ENCODE measurements at regions not wholly inside any gene's neighbourhood (a gene's known extent, or its start where the extent isn't known, plus 50 kb on each side); places are given as distances from the start of the nearest gene placed in this dataset.

- Histone ChIP-seq H3K9ac (ENCODE audit: low read depth, low read length) (no peak overlapping the region), H3K9me3 (ENCODE audit: control insufficient read depth, insufficient read depth, low read length) (no peaks in the 10 kb centered on the region), H3K4me3 (ENCODE audit: low read depth, low read length) (no peak overlapping the region)
Measured at GRCh38 chr15:70469651-70470555, 293.5 kb downstream of the UACA start.

DNA sequence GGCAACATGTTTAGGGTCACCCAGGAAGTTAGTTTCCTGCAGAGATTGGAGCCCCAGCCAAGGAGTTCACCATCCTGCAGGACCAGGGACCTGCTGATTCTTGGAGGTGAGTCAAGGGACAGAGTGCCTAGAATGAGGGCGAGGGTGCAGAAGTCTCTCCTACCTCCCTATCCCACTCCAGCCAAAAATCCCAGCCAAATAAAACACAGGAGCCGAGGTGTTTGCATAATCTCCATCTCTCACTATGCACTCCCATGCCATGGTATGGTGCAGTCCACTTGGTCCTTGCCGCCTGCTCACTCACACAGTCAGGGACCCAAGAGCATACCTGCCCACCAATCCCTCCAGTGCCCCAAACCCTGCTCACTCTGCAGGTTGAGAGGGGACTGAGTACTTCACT, 294.2 kb downstream of the UACA start:
- Histone ChIP-seq H3K27me3 (ENCODE audit: control insufficient read depth, insufficient read depth, low read length) (no peaks in the 10 kb centered on the region; the same call in none of the 2 replicates), H3K4me3 (ENCODE audit: low read depth, low read length) (no peak overlapping the region), H3K4me1 (ENCODE audit: control insufficient read depth, insufficient read depth, low read length) (no peaks in the 10 kb centered on the region), H3K27ac (ENCODE audit: low read depth, low read length) (no peak overlapping the region), H3K9ac (ENCODE audit: low read depth, low read length) (no peak overlapping the region), H3K9me3 (ENCODE audit: control insufficient read depth, insufficient read depth, low read length) (no peaks in the 10 kb centered on the region), H3K36me3 (ENCODE audit: control insufficient read depth, insufficient read depth, low read length) (no peaks in the 10 kb centered on the region)

More at GRCh38 chr15:70469651-70470555, 293.5 kb downstream of the UACA start:
- H3K36me3 ChIP-seq (ENCODE audit: control insufficient read depth, insufficient read depth, low read length), result no peaks in the 10 kb centered on the region
- H3K27me3 ChIP-seq (ENCODE audit: control insufficient read depth, insufficient read depth, low read length), result no peaks in the 10 kb centered on the region; the same call in none of the 2 replicates
- no peak overlapping the region for H3K27ac ChIP-seq (ENCODE audit: low read depth, low read length)
- H3K4me1 ChIP-seq (ENCODE audit: control insufficient read depth, insufficient read depth, low read length), result no peaks in the 10 kb centered on the region

GRCh38 chr15:70466895-70467529, 296.3 kb downstream of the UACA start:
- Histone ChIP-seq H3K36me3 (ENCODE audit: control insufficient read depth, insufficient read depth, low read length) (no peaks in the 10 kb centered on the region), H3K4me1 (ENCODE audit: control insufficient read depth, insufficient read depth, low read length) (no peaks in the 10 kb centered on the region), H3K27me3 (ENCODE audit: control insufficient read depth, insufficient read depth, low read length) (no peaks in the 10 kb centered on the region; the same call in none of the 2 replicates), H3K4me3 (ENCODE audit: low read depth, low read length) (no peak overlapping the region), H3K27ac (ENCODE audit: low read depth, low read length) (no peak overlapping the region), H3K9me3 (ENCODE audit: control insufficient read depth, insufficient read depth, low read length) (no peaks in the 10 kb centered on the region), H3K9ac (ENCODE audit: low read depth, low read length) (no peak overlapping the region)

GRCh38 chr15:70466305-70466704, 297.1 kb downstream of the UACA start:
- H3K9me3 ChIP-seq (ENCODE audit: control insufficient read depth, insufficient read depth, low read length), result no peaks in the 10 kb centered on the region
- H3K4me1 ChIP-seq (ENCODE audit: control insufficient read depth, insufficient read depth, low read length), result no peaks in the 10 kb centered on the region
- H3K27ac ChIP-seq (ENCODE audit: low read depth, low read length), result no peak overlapping the region
- H3K4me3 ChIP-seq (ENCODE audit: low read depth, low read length), result no peak overlapping the region
- no peak overlapping the region for H3K9ac ChIP-seq (ENCODE audit: low read depth, low read length)
- no peaks in the 10 kb centered on the region; the same call in none of the 2 replicates for H3K27me3 ChIP-seq (ENCODE audit: control insufficient read depth, insufficient read depth, low read length)
- no peaks in the 10 kb centered on the region for H3K36me3 ChIP-seq (ENCODE audit: control insufficient read depth, insufficient read depth, low read length)

- Histone ChIP-seq H3K27me3 (ENCODE audit: control insufficient read depth, insufficient read depth, low read length) (no peaks in the 10 kb centered on the region; the same call in none of the 2 replicates), H3K4me1 (ENCODE audit: control insufficient read depth, insufficient read depth, low read length) (no peaks in the 10 kb centered on the region), H3K9me3 (ENCODE audit: control insufficient read depth, insufficient read depth, low read length) (no peaks in the 10 kb centered on the region), H3K27ac (ENCODE audit: low read depth, low read length) (no peak overlapping the region), H3K4me3 (ENCODE audit: low read depth, low read length) (no peak overlapping the region), H3K9ac (ENCODE audit: low read depth, low read length) (no peak overlapping the region), H3K36me3 (ENCODE audit: control insufficient read depth, insufficient read depth, low read length) (no peaks in the 10 kb centered on the region)
Measured at GRCh38 chr15:70465812-70466211, 297.5 kb downstream of the UACA start.

GRCh38 chr15:70463453-70463834, 299.9 kb downstream of the UACA start:
- H3K9ac ChIP-seq (ENCODE audit: low read depth, low read length), result no peak overlapping the region
- H3K27ac ChIP-seq (ENCODE audit: low read depth, low read length), result no peak overlapping the region
- 0 out of 2 replicates have a peak, but pooled peaks cover 4% of the 10 kb centered on the region for H3K27me3 ChIP-seq (ENCODE audit: control insufficient read depth, insufficient read depth, low read length)
- no peaks in the 10 kb centered on the region for H3K36me3 ChIP-seq (ENCODE audit: control insufficient read depth, insufficient read depth, low read length)
- H3K4me1 ChIP-seq (ENCODE audit: control insufficient read depth, insufficient read depth, low read length), result no peaks in the 10 kb centered on the region
- no peak overlapping the region for H3K4me3 ChIP-seq (ENCODE audit: low read depth, low read length)
- H3K9me3 ChIP-seq (ENCODE audit: control insufficient read depth, insufficient read depth, low read length), result no peaks in the 10 kb centered on the region

DNA sequence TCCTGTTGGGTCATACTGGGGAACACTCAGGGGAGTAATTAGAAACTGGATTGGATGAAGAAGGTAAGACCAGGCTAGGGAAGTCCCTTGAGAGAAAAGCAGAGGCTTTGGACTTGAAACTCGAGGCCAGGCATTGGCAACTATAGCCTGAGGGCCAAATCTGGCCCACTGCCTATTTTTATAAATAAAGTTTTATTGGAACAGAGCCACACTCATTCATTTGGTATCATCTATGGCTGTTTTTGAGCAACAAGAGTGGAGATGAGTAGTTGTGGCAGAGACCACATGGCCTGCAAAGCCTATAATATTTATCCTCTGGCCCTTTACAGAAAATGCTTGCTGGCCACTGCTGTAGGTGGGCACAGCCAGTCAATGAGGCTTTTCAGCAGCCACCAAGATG, 301.4 kb downstream of the UACA start:
- Histone ChIP-seq H3K9ac (ENCODE audit: low read depth, low read length) (no peak overlapping the region), H3K9me3 (ENCODE audit: control insufficient read depth, insufficient read depth, low read length) (no peaks in the 10 kb centered on the region), H3K4me1 (ENCODE audit: control insufficient read depth, insufficient read depth, low read length) (no peaks in the 10 kb centered on the region), H3K27ac (ENCODE audit: low read depth, low read length) (no peak overlapping the region), H3K36me3 (ENCODE audit: control insufficient read depth, insufficient read depth, low read length) (no peaks in the 10 kb centered on the region), H3K4me3 (ENCODE audit: low read depth, low read length) (no peak overlapping the region), H3K27me3 (ENCODE audit: control insufficient read depth, insufficient read depth, low read length) (0 out of 2 replicates have a peak, but pooled peaks cover 4% of the 10 kb centered on the region)

- Histone ChIP-seq H3K4me3 (ENCODE audit: low read depth, low read length) (no peak overlapping the region), H3K9ac (ENCODE audit: low read depth, low read length) (no peak overlapping the region), H3K27me3 (ENCODE audit: control insufficient read depth, insufficient read depth, low read length) (0 out of 2 replicates have a peak, but pooled peaks cover 4% of the 10 kb centered on the region), H3K9me3 (ENCODE audit: control insufficient read depth, insufficient read depth, low read length) (no peaks in the 10 kb centered on the region), H3K27ac (ENCODE audit: low read depth, low read length) (no peak overlapping the region), H3K36me3 (ENCODE audit: control insufficient read depth, insufficient read depth, low read length) (no peaks in the 10 kb centered on the region), H3K4me1 (ENCODE audit: control insufficient read depth, insufficient read depth, low read length) (no peaks in the 10 kb centered on the region)
Measured at GRCh38 chr15:70461017-70461416, 302.3 kb downstream of the UACA start.

DNA sequence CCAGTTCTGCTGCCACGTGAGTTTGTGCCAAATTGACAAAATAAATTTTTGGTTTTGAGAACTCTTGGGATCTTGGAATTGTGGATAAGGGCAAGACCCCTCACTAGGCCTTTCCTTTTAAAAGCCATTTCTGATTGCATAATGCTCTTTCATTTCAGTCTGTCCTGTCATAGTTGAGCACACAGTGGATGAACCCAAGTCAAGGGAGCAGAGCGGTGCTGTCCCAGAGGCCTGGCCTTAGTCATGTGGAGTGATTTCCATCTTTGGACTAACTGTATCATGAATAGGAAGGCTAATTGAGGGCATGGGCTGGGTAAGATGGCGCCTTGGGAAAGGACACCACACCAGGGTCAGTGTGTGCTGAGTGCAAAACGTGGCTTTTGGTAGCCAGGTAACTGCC, 304.0 kb downstream of the UACA start:
- Histone ChIP-seq H3K27ac (ENCODE audit: low read depth, low read length) (no peak overlapping the region), H3K4me3 (ENCODE audit: low read depth, low read length) (no peak overlapping the region), H3K27me3 (ENCODE audit: control insufficient read depth, insufficient read depth, low read length) (0 out of 2 replicates have a peak, but pooled peaks cover 4% of the 10 kb centered on the region), H3K9ac (ENCODE audit: low read depth, low read length) (no peak overlapping the region), H3K4me1 (ENCODE audit: control insufficient read depth, insufficient read depth, low read length) (no peaks in the 10 kb centered on the region), H3K36me3 (ENCODE audit: control insufficient read depth, insufficient read depth, low read length) (no peaks in the 10 kb centered on the region), H3K9me3 (ENCODE audit: control insufficient read depth, insufficient read depth, low read length) (no peaks in the 10 kb centered on the region)

DNA sequence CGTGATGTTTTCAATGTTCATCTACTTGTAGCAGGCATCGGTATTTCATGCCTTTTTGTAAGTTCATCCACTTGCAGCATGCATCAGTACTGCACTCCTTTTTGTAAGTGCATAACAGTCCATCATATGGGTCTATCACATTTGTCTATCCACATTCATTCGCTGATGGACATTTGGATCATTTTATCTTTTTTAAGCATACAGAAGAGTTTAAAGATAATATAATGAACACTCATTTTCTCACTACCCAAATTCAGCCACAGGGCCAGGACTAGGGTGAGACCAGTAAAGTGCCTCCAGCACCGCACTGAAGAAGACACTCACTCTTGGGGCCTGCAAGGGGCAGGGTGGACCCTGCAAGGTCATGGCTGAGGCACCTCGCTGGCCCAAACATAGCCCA, 309.6 kb downstream of the UACA start:
- Histone ChIP-seq H3K27me3 (ENCODE audit: control insufficient read depth, insufficient read depth, low read length) (peaks cover 3% of the 10 kb centered on the region; the same call in 1 of the 2 replicates), H3K4me1 (ENCODE audit: control insufficient read depth, insufficient read depth, low read length) (peaks cover 8% of the 10 kb centered on the region; the same call in 1 of the 2 replicates), H3K27ac (ENCODE audit: low read depth, low read length) (no peak overlapping the region), H3K4me3 (ENCODE audit: low read depth, low read length) (no peak overlapping the region), H3K9ac (ENCODE audit: low read depth, low read length) (no peak overlapping the region), H3K9me3 (ENCODE audit: control insufficient read depth, insufficient read depth, low read length) (no peaks in the 10 kb centered on the region), H3K36me3 (ENCODE audit: control insufficient read depth, insufficient read depth, low read length) (no peaks in the 10 kb centered on the region)

DNA sequence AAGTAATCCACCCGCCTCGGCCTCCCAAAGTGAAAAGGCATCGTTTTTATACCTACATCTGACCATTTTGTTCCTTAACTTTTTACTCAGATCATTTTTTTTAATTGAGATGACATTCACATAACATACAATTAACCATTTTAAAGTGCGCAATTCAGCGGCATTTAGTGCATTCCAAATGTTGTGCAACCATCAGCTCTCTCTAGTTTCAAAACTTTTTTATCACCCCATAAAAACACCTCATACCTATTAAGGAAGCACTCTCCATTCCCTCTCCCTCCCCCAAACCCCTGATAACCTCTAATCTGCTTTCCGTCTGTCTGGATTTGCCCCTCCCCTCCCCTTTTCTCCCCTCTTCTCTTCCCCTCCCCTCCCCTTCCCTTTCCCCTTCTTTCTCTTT, 310.1 kb downstream of the UACA start:
- Histone ChIP-seq H3K36me3 (ENCODE audit: control insufficient read depth, insufficient read depth, low read length) (no peaks in the 10 kb centered on the region), H3K4me1 (ENCODE audit: control insufficient read depth, insufficient read depth, low read length) (peaks cover 8% of the 10 kb centered on the region; the same call in 1 of the 2 replicates), H3K9me3 (ENCODE audit: control insufficient read depth, insufficient read depth, low read length) (no peaks in the 10 kb centered on the region), H3K4me3 (ENCODE audit: low read depth, low read length) (no peak overlapping the region), H3K9ac (ENCODE audit: low read depth, low read length) (no peak overlapping the region), H3K27ac (ENCODE audit: low read depth, low read length) (no peak overlapping the region), H3K27me3 (ENCODE audit: control insufficient read depth, insufficient read depth, low read length) (peaks cover 3% of the 10 kb centered on the region; the same call in 1 of the 2 replicates)

All from HUES48 (cell line).